Tibial nerve (tissue), 4 donors: ENCODE measurements at regions not wholly inside any gene's neighbourhood (a gene's known extent, or its start where the extent isn't known, plus 50 kb on each side); places are given as distances from the start of the nearest gene placed in this dataset.
"Not testable (repeated sequence)": the region's sequence is repeated elsewhere in the genome, so short reads cannot be mapped to it uniquely, and the experiment has no call there.

Experiments used
- DNase-seq, 2 donors: peaks; one replicate each; pipeline ENCODE4 v3.0.0-alpha.2; 2019; ENCODE audit warnings: low spot score in 2 of 2
- H3K27ac ChIP-seq, 4 donors: fragments of 200-600 bp; sonication (generic) in 3 of 4; one replicate each; pipeline ENCODE4 v1.5.1; 2017 to 2019; ENCODE audit warnings: mild to moderate bottlenecking in 1 of 4
- H3K27me3 ChIP-seq, 2 donors: fragments of 200-600 bp; sonication (generic) in 1 of 2; one replicate each; pipeline versions ENCODE4 v1.5.1 to v1.6.0; 2017 to 2019
- H3K36me3 ChIP-seq, 3 donors: fragments of 200-600 bp; sonication (generic); one replicate each; pipeline ENCODE4 v1.5.1; 2018 to 2019
- H3K4me1 ChIP-seq, 4 donors: fragments of 200-600 bp; sonication (generic) in 3 of 4; one replicate each; pipeline ENCODE4 v1.5.1; 2017 to 2019
- H3K4me3 ChIP-seq, 4 donors: fragments of 200-600 bp; sonication (generic) in 3 of 4; one replicate each; pipeline ENCODE4 v1.5.1; 2017 to 2019; ENCODE audit warnings: mild to moderate bottlenecking in 1 of 4, moderate library complexity in 1 of 4
- H3K9me3 ChIP-seq, 4 donors: fragments of 200-600 bp; sonication (generic) in 3 of 4; one replicate each; pipeline ENCODE4 v1.5.1; 2017 to 2019
- CTCF ChIP-seq, 5 experiments: fragments of 200-600 bp in 3 of 5; fragments of 450-650 bp in 2 of 5; sonication (generic) in 3 of 5; IDR thresholded peaks; one replicate each; pipeline ENCODE4 v1.5.1; 2016 to 2019; ENCODE audit warnings: antibody characterized with exemption in 5 of 5, mild to moderate bottlenecking in 3 of 5, moderate library complexity in 2 of 5
- EP300 ChIP-seq, 2 donors: sonication (generic); formaldehyde crosslinking; IDR thresholded peaks; one replicate each; pipeline ENCODE4 v1.6.1; 2017; ENCODE audit warnings: antibody characterized with exemption in 2 of 2, mild to moderate bottlenecking in 1 of 2
- POLR2A ChIP-seq, 2 donors: fragments of 450-650 bp; IDR thresholded peaks; one replicate each; pipeline ENCODE4 v1.6.1; 2017; ENCODE audit warnings: antibody characterized with exemption in 2 of 2, mild to moderate bottlenecking in 2 of 2, moderate library complexity in 2 of 2
- WGBS, 2 donors: methylation state at CpG; one replicate each; pipeline ENCODE4 v1.1.5; 2018; 5-methylcytosine and 5-hydroxymethylcytosine counted together

GRCh38 chr2:60350791-60351190 is 202.7 kb downstream of the BCL11A start:
- TF ChIP-seq POLR2A (IDR thresholded peaks at IDR 0.05) (no peak), EP300 (IDR thresholded peaks at IDR 0.05) (no peak), CTCF (IDR thresholded peaks at IDR 0.05) (no peak)
- Histone ChIP-seq H3K4me1 (peaks cover 0 to 8% (median 0%) of the 10 kb centered on the region in 4 donors), H3K27me3 (no peaks in the 10 kb centered on the region), H3K27ac (peak overlapping the region in 1 of 4 donors; percentile 64), H3K9me3 (no peaks in the 10 kb centered on the region), H3K4me3 (no peak overlapping the region), H3K36me3 (no peaks in the 10 kb centered on the region)
- 53 to 71% methylated on average over 4 of the region's 4 CpGs for WGBS, 2 donors
- DNase-seq = no peak

DNA sequence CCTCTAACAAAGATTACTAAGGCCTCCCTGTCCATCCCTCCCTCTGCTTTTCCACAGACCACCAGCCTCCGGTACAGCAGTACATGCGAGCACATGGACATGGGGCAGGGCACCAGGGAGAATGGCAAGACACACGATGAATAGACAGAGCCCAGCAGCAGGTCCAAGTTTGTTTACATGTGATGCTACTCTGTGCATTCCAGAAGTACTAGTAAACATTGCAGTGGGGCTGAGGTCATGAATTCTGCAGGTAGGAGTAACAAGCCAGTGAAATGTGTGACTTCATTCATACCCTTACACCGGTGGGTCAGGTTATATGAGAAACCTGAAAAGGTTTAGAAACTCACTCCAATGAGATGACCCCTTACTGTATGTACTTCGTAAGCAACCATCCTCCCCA is 205.7 kb downstream of the BCL11A start:
- Histone ChIP-seq H3K36me3 (no peaks in the 10 kb centered on the region), H3K27ac (no peak overlapping the region), H3K27me3 (no peaks in the 10 kb centered on the region), H3K9me3 (no peaks in the 10 kb centered on the region), H3K4me3 (no peak overlapping the region), H3K4me1 (peaks cover 0 to 4% (median 0%) of the 10 kb centered on the region in 4 donors)
- no peak for DNase-seq
- TF ChIP-seq EP300 (IDR thresholded peaks at IDR 0.05) = no peak
- no peak for TF ChIP-seq POLR2A (IDR thresholded peaks at IDR 0.05)
- TF ChIP-seq CTCF (IDR thresholded peaks at IDR 0.05) = no peak
- WGBS, 2 donors = 78 to 82% methylated on average over 5 of the region's 5 CpGs

DNA sequence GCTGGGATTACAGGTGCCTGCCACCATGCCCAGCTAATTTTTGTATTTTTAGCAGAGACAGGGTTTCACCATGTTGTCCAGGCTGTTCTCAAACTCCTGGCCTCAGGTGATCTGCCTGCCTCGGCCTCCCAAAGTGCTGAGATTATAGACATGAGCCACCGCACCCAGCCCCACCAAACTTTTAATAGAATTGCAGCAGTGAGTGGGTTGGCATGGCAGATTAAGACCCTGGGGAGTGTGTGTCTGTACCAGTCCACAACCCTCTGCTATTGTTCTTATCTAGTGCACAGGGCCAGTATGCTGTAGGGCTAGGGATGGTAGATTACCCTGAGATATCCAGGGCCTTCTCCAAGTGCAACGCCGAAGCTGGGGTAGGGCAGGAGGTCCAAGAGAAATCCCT is 211.0 kb downstream of the BCL11A start:
- H3K4me3 ChIP-seq, H3K9me3 ChIP-seq, H3K36me3 ChIP-seq, DNase-seq, H3K4me1 ChIP-seq, H3K27ac ChIP-seq, H3K27me3 ChIP-seq: not testable (repeated sequence)
- 90 to 93% methylated on average over 4 of the region's 4 CpGs for WGBS, 2 donors

DNA sequence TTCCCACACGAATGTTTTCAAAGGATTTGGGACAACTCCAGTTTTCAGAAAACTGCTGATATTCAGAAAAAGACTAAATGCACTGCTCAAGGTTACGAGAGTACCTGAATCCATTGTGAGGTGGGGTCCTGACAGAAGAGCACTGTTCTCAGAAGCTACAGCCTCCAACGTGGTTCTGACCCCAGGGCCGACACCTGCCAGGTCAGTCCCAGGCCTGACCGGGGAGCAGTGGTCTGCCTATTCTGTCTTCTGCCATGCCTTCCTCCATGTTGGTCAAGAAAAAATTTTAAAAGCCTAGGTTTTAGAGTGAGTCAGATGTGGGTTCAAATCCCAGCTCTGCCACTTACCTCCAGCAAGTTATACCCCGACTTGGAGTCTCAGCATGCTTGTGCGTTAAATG is 212.3 kb downstream of the BCL11A start:
- DNase-seq = no peak
- H3K27me3 ChIP-seq = no peaks in the 10 kb centered on the region
- TF ChIP-seq EP300 (IDR thresholded peaks at IDR 0.05) (no peak), POLR2A (IDR thresholded peaks at IDR 0.05) (no peak), CTCF (IDR thresholded peaks at IDR 0.05) (no peak)
- no peaks in the 10 kb centered on the region for H3K36me3 ChIP-seq
- H3K27ac ChIP-seq = no peak overlapping the region
- 83 to 92% methylated on average over 7 of the region's 7 CpGs for WGBS, 2 donors
- H3K9me3 ChIP-seq = no peaks in the 10 kb centered on the region
- no peak overlapping the region for H3K4me3 ChIP-seq
- H3K4me1 ChIP-seq = no peaks in the 10 kb centered on the region

GRCh38 chr2:60339286-60339685 is 214.2 kb downstream of the BCL11A start:
- WGBS, 2 donors = 88 to 90% methylated on average over 2 of the region's 2 CpGs
- TF ChIP-seq POLR2A (IDR thresholded peaks at IDR 0.05) (no peak), EP300 (IDR thresholded peaks at IDR 0.05) (no peak), CTCF (IDR thresholded peaks at IDR 0.05) (no peak)
- no peak overlapping the region for H3K27ac ChIP-seq
- H3K9me3 ChIP-seq = no peaks in the 10 kb centered on the region
- no peak overlapping the region for H3K4me3 ChIP-seq
- no peaks in the 10 kb centered on the region for H3K27me3 ChIP-seq
- no peaks in the 10 kb centered on the region for H3K36me3 ChIP-seq
- peaks cover 0 to 9% (median 0%) of the 10 kb centered on the region in 4 donors for H3K4me1 ChIP-seq
- DNase-seq = no peak

DNA sequence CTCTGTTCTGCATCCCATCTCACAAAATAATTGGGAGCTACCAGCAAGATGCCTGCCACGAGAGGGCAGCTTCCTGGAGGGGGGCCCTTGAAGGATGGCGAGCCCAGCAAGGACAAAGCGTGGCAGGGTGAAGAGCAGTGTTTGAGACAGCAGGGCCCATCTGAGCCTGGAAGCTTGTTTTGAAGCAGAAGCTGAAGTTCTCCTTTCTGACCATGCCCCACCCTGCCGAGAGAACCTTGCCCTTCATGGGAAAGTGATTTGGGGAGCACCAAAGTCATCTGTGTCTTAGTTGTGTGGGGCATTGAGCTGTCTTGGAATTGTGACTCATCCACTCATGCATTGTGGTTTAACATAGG is 216.3 kb downstream of the BCL11A start:
- Histone ChIP-seq H3K36me3 (no peaks in the 10 kb centered on the region), H3K4me3 (no peak overlapping the region), H3K27me3 (no peaks in the 10 kb centered on the region), H3K9me3 (no peaks in the 10 kb centered on the region), H3K27ac (no peak overlapping the region), H3K4me1 (peaks cover 0 to 9% (median 0%) of the 10 kb centered on the region in 4 donors)
- 70 to 72% methylated on average over 4 of the region's 4 CpGs for WGBS, 2 donors
- TF ChIP-seq CTCF (IDR thresholded peaks at IDR 0.05) (no peak), POLR2A (IDR thresholded peaks at IDR 0.05) (no peak), EP300 (IDR thresholded peaks at IDR 0.05) (no peak)
- DNase-seq = no peak
